SK-N-MC (cell line): ENCODE measurements at regions not wholly inside any gene's neighbourhood (a gene's known extent, or its start where the extent isn't known, plus 50 kb on each side); places are given as distances from the start of the nearest gene placed in this dataset.

Experiments used
- EZH2 ChIP-seq: fragments of 200-600 bp; sonication (generic); IDR thresholded peaks from one replicate; pipeline ENCODE4 v1.6.1; 2017; ENCODE audit warnings: antibody characterized with exemption
- POLR2AphosphoS5 ChIP-seq: IDR thresholded peaks from 2 replicates; pipeline ENCODE4 v1.6.1; 2012; ENCODE audit warnings: mild to moderate bottlenecking, low read depth, low read length, borderline replicate concordance

DNA sequence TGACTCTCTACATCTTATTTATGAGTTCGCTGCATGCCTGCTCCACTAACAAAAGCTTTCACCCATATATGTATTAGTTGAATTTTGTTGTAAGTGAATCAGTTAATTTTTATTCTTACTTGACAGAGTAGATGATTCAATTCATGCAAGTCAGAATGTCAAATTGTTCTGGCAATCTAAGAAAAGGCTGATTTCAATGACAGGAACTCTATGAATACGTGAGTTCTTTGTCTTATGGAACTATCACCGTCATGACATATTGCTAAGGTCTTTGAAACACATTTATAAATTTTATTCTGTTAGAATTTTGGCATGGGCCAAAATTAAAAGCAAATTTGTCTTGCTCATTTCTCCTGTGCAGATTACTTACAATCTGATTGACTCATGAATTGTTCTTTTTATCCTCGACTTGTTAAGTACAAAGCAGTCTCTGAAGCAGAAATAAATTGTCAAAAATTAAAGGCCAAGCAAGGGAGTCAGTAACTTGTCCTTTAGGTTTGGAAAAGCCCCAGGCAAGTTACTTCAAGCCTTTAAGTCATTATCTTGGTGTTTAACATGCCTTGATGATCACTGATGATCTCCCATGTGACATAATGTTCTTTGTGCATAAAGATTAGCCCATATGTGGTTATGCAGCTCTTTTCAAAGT lies 89.0 kb upstream of the GC start:
- TF ChIP-seq EZH2 = no peak
- 0 out of 2 replicates have a peak, but pooled peaks have one; percentile 25 for TF ChIP-seq POLR2AphosphoS5
